H1 (cell line): ENCODE measurements at regions not wholly inside any gene's neighbourhood (a gene's known extent, or its start where the extent isn't known, plus 50 kb on each side); places are given as distances from the start of the nearest gene placed in this dataset.

ENCODE experiments used
- CTCF ChIA-PET: fragments of 300-600 bp; sonication (Branson Sonifier 250); formaldehyde crosslinking; loops from one replicate; lab custom pipeline; 2021; ENCODE audit not compliant: partially characterized antibody; lab: Charles Lee
- POLR2A ChIA-PET: fragments of 300-600 bp; sonication (Branson Sonifier 250); formaldehyde crosslinking; loops from one replicate; lab custom pipeline; 2021; ENCODE audit warnings: inconsistent platforms; ENCODE audit not compliant: partially characterized antibody; lab: Charles Lee
- DNase-seq, 2 experiments: peaks; one replicate each; pipeline versions ENCODE4 v3.0.0 to v3.0.0-alpha.2; 2010 to 2022; ENCODE audit warnings: low spot score in 2 of 2, low read depth in 1 of 2, mixed read lengths in 1 of 2
- FAIRE-seq: peaks from 2 replicates; lab custom pipeline; 2011; peaks lifted over from hg19 to GRCh38; lab: Jason Lieb, UNC
- H2AFZ ChIP-seq: 2 replicates; pipeline ENCODE4 v1.8.1; 2012; ENCODE audit warnings: low read length, inconsistent platforms
- H2AK5ac ChIP-seq: 2 replicates; pipeline ENCODE4 v1.6.1; 2013; ENCODE audit warnings: low read depth, low read length
- H2BK120ac ChIP-seq: replicated peaks from 2 replicates; pipeline ENCODE3; 2013; ENCODE audit warnings: low read depth, low read length, inconsistent platforms
- H2BK12ac ChIP-seq: 2 replicates; pipeline ENCODE4 v1.6.1; 2013; ENCODE audit warnings: low read depth, low read length
- H2BK15ac ChIP-seq: 2 replicates; pipeline ENCODE4 v1.6.1; 2013; ENCODE audit warnings: low read length
- H2BK20ac ChIP-seq: 2 replicates; pipeline ENCODE4 v1.6.1; 2013; ENCODE audit warnings: low read length
- H2BK5ac ChIP-seq: 2 replicates; pipeline ENCODE4 v1.6.1; 2013; ENCODE audit warnings: low read depth, low read length
- H3K14ac ChIP-seq: 2 replicates; pipeline ENCODE4 v1.6.1; 2013; ENCODE audit warnings: inconsistent platforms; ENCODE audit not compliant: insufficient read length
- H3K18ac ChIP-seq: 2 replicates; pipeline ENCODE4 v1.6.1; 2013; ENCODE audit warnings: low read length; ENCODE audit errors: extremely low read depth
- H3K23ac ChIP-seq: 2 replicates; pipeline ENCODE4 v1.6.1; 2013; ENCODE audit warnings: inconsistent platforms; ENCODE audit not compliant: insufficient read length
- H3K23me2 ChIP-seq: 2 replicates; pipeline ENCODE4 v1.6.1; 2013; ENCODE audit warnings: low read depth, low read length
- H3K27ac ChIP-seq: 2 replicates; pipeline ENCODE4 v1.6.1; 2011; ENCODE audit warnings: low read depth, low read length, inconsistent platforms
- H3K27me3 ChIP-seq, 4 experiments: replicated peaks in 1 of 4; 1 replicate in 1 of 4; 2 replicates in 3 of 4; pipeline versions ENCODE4 v1.6.1 to v1.8.1; 2011 to 2013; ENCODE audit warnings: low read length in 3 of 4, mild to moderate bottlenecking in 3 of 4, inconsistent platforms in 2 of 4, mixed read lengths in 2 of 4, moderate library complexity in 1 of 4; ENCODE audit not compliant: control insufficient read depth in 3 of 4, insufficient read depth in 3 of 4; ENCODE audit errors: extremely low read depth in 1 of 4
- H3K36me3 ChIP-seq, 4 experiments: 2 replicates each; pipeline versions ENCODE4 v1.6.1 to v1.8.1; 2011 to 2013; ENCODE audit warnings: mild to moderate bottlenecking in 4 of 4, low read length in 3 of 4, moderate library complexity in 2 of 4, control low read depth in 1 of 4, inconsistent platforms in 1 of 4; ENCODE audit not compliant: insufficient read depth in 4 of 4, control insufficient read depth in 2 of 4
- H3K4ac ChIP-seq: replicated peaks from 2 replicates; pipeline ENCODE3; 2013; ENCODE audit warnings: low read length, low read depth, mixed read lengths, inconsistent platforms; ENCODE audit not compliant: insufficient read length
- H3K4me1 ChIP-seq, 4 experiments: replicated peaks in 1 of 4; 1 replicate in 1 of 4; 2 replicates in 3 of 4; pipeline versions ENCODE4 v1.6.1 to v1.8.1; 2011 to 2013; ENCODE audit warnings: low read length in 3 of 4, inconsistent platforms in 2 of 4, mixed read lengths in 1 of 4; ENCODE audit not compliant: insufficient read depth in 4 of 4, control insufficient read depth in 3 of 4
- H3K4me2 ChIP-seq, 2 experiments: 2 replicates each; pipeline versions ENCODE4 v1.6.1 to v1.8.1; 2011 to 2013; ENCODE audit warnings: low read depth in 2 of 2, low read length in 2 of 2, control low read depth in 1 of 2, inconsistent platforms in 1 of 2, mild to moderate bottlenecking in 1 of 2; ENCODE audit not compliant: insufficient read depth in 1 of 2
- H3K4me3 ChIP-seq, 4 experiments: fragments of 200-600, 300-600 bp in 1 of 4; sonication (generic), shearing (Covaris generic), sonication (Bioruptor Twin) in 1 of 4; 2 replicates each; pipeline versions ENCODE4 v1.5.1 to v1.8.1; 2011 to 2016; ENCODE audit warnings: low read length in 4 of 4, low read depth in 3 of 4, control low read depth in 2 of 4, inconsistent platforms in 2 of 4, mild to moderate bottlenecking in 2 of 4, mixed read lengths in 1 of 4, moderate library complexity in 1 of 4; ENCODE audit not compliant: insufficient read depth in 2 of 4; ENCODE audit errors: extremely low read depth in 1 of 4
- H3K56ac ChIP-seq: replicated peaks from 2 replicates; pipeline ENCODE3; 2013; ENCODE audit warnings: low read depth, mild to moderate bottlenecking, mixed read lengths, low read length, inconsistent platforms; ENCODE audit not compliant: insufficient read length
- H3K79me1 ChIP-seq: 2 replicates; pipeline ENCODE4 v1.6.1; 2013; ENCODE audit warnings: low read depth, low read length, control low read depth
- H3K79me2 ChIP-seq, 2 experiments: 2 replicates each; pipeline versions ENCODE4 v1.6.1 to v1.8.1; 2012 to 2013; ENCODE audit warnings: low read length in 2 of 2, mild to moderate bottlenecking in 2 of 2, inconsistent platforms in 1 of 2; ENCODE audit not compliant: insufficient read depth in 2 of 2, control insufficient read depth in 1 of 2
- H3K9ac ChIP-seq, 4 experiments: replicated peaks in 1 of 4; 1 replicate in 1 of 4; 2 replicates in 3 of 4; pipeline versions ENCODE4 v1.6.1 to v1.8.1; 2011 to 2013; ENCODE audit warnings: low read depth in 3 of 4, low read length in 3 of 4, control low read depth in 2 of 4, mild to moderate bottlenecking in 2 of 4, moderate library complexity in 2 of 4, inconsistent platforms in 1 of 4; ENCODE audit errors: extremely low read depth in 1 of 4
- H3K9me3 ChIP-seq, 2 experiments: 2 replicates each; pipeline versions ENCODE4 v1.6.1 to v1.8.1; 2012 to 2013; ENCODE audit warnings: mild to moderate bottlenecking in 2 of 2, moderate library complexity in 2 of 2, control low read depth in 1 of 2, inconsistent platforms in 1 of 2, low read depth in 1 of 2, low read length in 1 of 2, mixed read lengths in 1 of 2; ENCODE audit not compliant: insufficient read depth in 2 of 2
- H4K20me1 ChIP-seq, 2 experiments: replicated peaks in 1 of 2; 2 replicates each; pipeline versions ENCODE3 to v1.8.1; 2011 to 2013; ENCODE audit warnings: inconsistent platforms in 2 of 2, low read length in 2 of 2, mild to moderate bottlenecking in 1 of 2; ENCODE audit not compliant: insufficient read depth in 2 of 2, control insufficient read depth in 1 of 2
- H4K5ac ChIP-seq: 2 replicates; pipeline ENCODE4 v1.6.1; 2013; ENCODE audit warnings: low read length, low read depth, mixed read lengths, inconsistent platforms; ENCODE audit not compliant: insufficient read length
- H4K8ac ChIP-seq: 2 replicates; pipeline ENCODE4 v1.8.0; 2013; ENCODE audit warnings: mild to moderate bottlenecking, moderate library complexity, low read length, inconsistent platforms; ENCODE audit not compliant: insufficient read depth; ENCODE audit errors: extremely low read depth
- H4K91ac ChIP-seq: replicated peaks from 2 replicates; pipeline ENCODE3; 2013; ENCODE audit warnings: low read length, mixed read lengths, inconsistent platforms; ENCODE audit not compliant: insufficient read length
- ATF3 ChIP-seq: IDR thresholded peaks from 2 replicates; pipeline ENCODE4 v1.6.1; 2011; ENCODE audit warnings: low read depth, mild to moderate bottlenecking, low read length; ENCODE audit not compliant: insufficient read depth
- CBX5 ChIP-seq: fragments of 300-800, 300-1000 bp; sonication (generic); IDR thresholded peaks from 2 replicates; pipeline ENCODE4 v1.7.1; 2016; ENCODE audit warnings: antibody characterized with exemption, low read length, low read depth
- CHD1 ChIP-seq: IDR thresholded peaks from 2 replicates; pipeline ENCODE4 v1.6.1; 2012; ENCODE audit warnings: low read depth, low read length, improper control_type of control experiment
- FOSL1 ChIP-seq: IDR thresholded peaks from 2 replicates; pipeline ENCODE4 v1.6.1; 2011; ENCODE audit warnings: mild to moderate bottlenecking, low read depth, low read length, moderate library complexity; ENCODE audit not compliant: insufficient read depth
- SRF ChIP-seq: IDR thresholded peaks from 2 replicates; pipeline ENCODE4 v1.6.1; 2011; ENCODE audit warnings: mild to moderate bottlenecking, low read depth, low read length, moderate library complexity
- TAF1 ChIP-seq: IDR thresholded peaks from 2 replicates; pipeline ENCODE4 v1.6.1; 2011; ENCODE audit warnings: mild to moderate bottlenecking, low read depth, low read length
- TAF7 ChIP-seq: optimal IDR thresholded peaks from 2 replicates; pipeline ENCODE3; 2011; ENCODE audit warnings: low read depth, mild to moderate bottlenecking, inconsistent platforms, low read length, moderate library complexity, borderline replicate concordance
- ZNF274 ChIP-seq: IDR thresholded peaks from 2 replicates; pipeline ENCODE4 v1.7.0; 2012; ENCODE audit warnings: low read length, borderline replicate concordance; ENCODE audit errors: extremely low read depth
- WGBS, 2 experiments: shearing (Covaris generic) in 1 of 2; methylation state at CpG; one replicate each; pipeline versions ENCODE4 v1.1.6 to v1.1.7; 2013 to 2015; ENCODE audit warnings: low lambda C conversion rate in 2 of 2, mixed read lengths in 2 of 2, inconsistent platforms in 1 of 2, low coverage in 1 of 2, missing lambda C conversion rate in 1 of 2; ENCODE audit not compliant: insufficient replicate concordance in 2 of 2, insufficient coverage in 1 of 2, insufficient read length in 1 of 2; ENCODE audit errors: extremely low coverage in 1 of 2, missing lambda C conversion rate in 1 of 2; 5-methylcytosine and 5-hydroxymethylcytosine counted together

DNA sequence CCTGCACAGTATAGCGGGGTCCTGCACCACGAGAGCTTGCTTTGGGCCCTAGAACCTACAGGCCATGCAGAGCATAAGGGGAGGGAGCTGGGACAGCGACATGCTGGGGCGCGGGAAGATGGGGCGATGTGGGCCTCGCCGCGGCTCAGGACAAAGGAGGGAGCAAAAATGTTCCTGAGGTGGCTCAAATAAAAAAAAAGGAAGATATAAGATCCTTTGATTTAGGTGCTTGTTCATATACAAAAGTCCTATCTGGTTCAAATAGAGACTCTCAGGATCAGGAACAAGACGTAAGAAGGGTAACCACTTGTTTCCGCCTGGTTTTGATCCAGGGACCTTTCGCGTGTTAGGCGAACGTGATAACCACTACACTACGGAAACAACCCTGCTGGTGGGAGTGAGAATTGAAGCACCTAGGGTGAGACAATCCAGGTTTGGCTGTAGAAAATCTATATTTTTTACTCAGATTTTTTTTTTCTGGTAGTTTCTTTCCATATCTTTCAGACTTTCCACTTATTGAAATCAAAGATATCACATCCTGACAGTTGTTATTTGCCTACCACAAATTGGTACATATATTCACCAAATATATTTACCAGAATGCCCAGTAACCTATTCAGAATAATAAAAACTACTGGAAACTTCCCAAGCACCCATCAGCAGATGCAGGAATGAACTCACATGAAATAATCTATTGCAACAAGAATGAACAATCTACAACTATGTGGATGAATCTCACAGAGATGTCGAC lies 177.9 kb upstream of the ZNF184 start:
- Histone ChIP-seq H4K8ac (no peak overlapping the region), H4K5ac (no peak overlapping the region), H4K20me1 (no peaks in the 10 kb centered on the region), H3K56ac (no peak overlapping the region), H2BK5ac (peak overlapping the region; percentile 27; the same call in 1 of the 2 replicates), H3K36me3 (no peaks in the 10 kb centered on the region), H2BK20ac (no peak overlapping the region), H2AK5ac (no peak overlapping the region), H2BK120ac (no peak overlapping the region), H3K79me2 (no peaks in the 10 kb centered on the region), H3K4me3 (peak overlapping the region; percentile 76 to 94 (median 85)), H3K4me2 (peak overlapping the region; percentile 40 to 66), H3K9me3 (peaks cover 0 to 15% of the 10 kb centered on the region in 2 experiments; a peak in 1 of 4 replicates), H4K91ac (no peak overlapping the region), H3K9ac (peak overlapping the region in 2 of 4 experiments; percentile 27 to 39; a peak in 4 of 7 replicates), H3K18ac (no peak overlapping the region), H3K79me1 (no peaks in the 10 kb centered on the region), H3K14ac (no peak overlapping the region), H2AFZ (peak overlapping the region; percentile 93), H2BK12ac (no peak overlapping the region), H3K23ac (no peak overlapping the region), H2BK15ac (no peak overlapping the region), H3K23me2 (peaks cover 5% of the 10 kb centered on the region; the same call in 1 of the 2 replicates), H3K4me1 (no peaks in the 10 kb centered on the region; a peak in 1 of 7 replicates), H3K27me3 (no peaks in the 10 kb centered on the region), H3K27ac (peak overlapping the region; percentile 40; the same call in 1 of the 2 replicates), H3K4ac (no peak overlapping the region)
- ChIA-PET CTCF (interaction anchor here (0.6 to 1.5 kb wide), 2 partner anchors 9 to 133 kb away, joined by 3 to 4 read pairs; no protein-coding TSS in a partner anchor), POLR2A (no interaction called here)
- DNase-seq (peak; percentile 70 to 92), FAIRE-seq (peak; percentile 90)
- WGBS, 2 experiments: 5% methylated on average over 17 of the region's 17 CpGs; no CpG with 5 or more reads in 1 of the 2 experiments
- no peak for TF ChIP-seq CHD1
- TF ChIP-seq FOSL1: no peak
- no peak for TF ChIP-seq CBX5
- peak; percentile 40 for TF ChIP-seq TAF7
- 0 out of 2 replicates have a peak, but pooled peaks have one; percentile 20 for TF ChIP-seq TAF1
- TF ChIP-seq ATF3: no peak
- TF ChIP-seq SRF: no peak
- TF ChIP-seq ZNF274: no peak
